Neural cell (in vitro differentiated cells): ENCODE measurements at regions not wholly inside any gene's neighbourhood (a gene's known extent, or its start where the extent isn't known, plus 50 kb on each side); places are given as distances from the start of the nearest gene placed in this dataset.

Source experiments
- CTCF ChIP-seq: fragments of 450-650 bp; IDR thresholded peaks from 2 replicates; pipeline ENCODE4 v1.5.1; 2014; ENCODE audit warnings: antibody characterized with exemption, mild to moderate bottlenecking, moderate library complexity; ENCODE audit not compliant: poor library complexity, severe bottlenecking
- EP300 ChIP-seq: fragments of 450-650 bp; conservative IDR thresholded peaks from 2 replicates; pipeline ENCODE4 v1.6.1; 2014; ENCODE audit warnings: antibody characterized with exemption, mild to moderate bottlenecking, moderate library complexity; ENCODE audit not compliant: poor library complexity, severe bottlenecking
- EZH2 ChIP-seq: fragments of 200-600, 300-800 bp; shearing (Covaris generic), sonication (generic); IDR thresholded peaks from 2 replicates; pipeline ENCODE4 v1.6.1; 2014; ENCODE audit warnings: antibody characterized with exemption, low read length, borderline replicate concordance, mild to moderate bottlenecking; ENCODE audit not compliant: insufficient read depth, poor library complexity, severe bottlenecking
- MXI1 ChIP-seq: fragments of 450-650 bp; conservative IDR thresholded peaks from 2 replicates; pipeline ENCODE4 v1.6.1; 2014; ENCODE audit warnings: antibody characterized with exemption, mild to moderate bottlenecking; ENCODE audit not compliant: poor library complexity, severe bottlenecking
- POLR2AphosphoS5 ChIP-seq: IDR thresholded peaks from 2 replicates; pipeline ENCODE4 v1.6.1; 2012
- RAD21 ChIP-seq: fragments of 450-650 bp; conservative IDR thresholded peaks from 2 replicates; pipeline ENCODE4 v1.6.1; 2014; ENCODE audit warnings: antibody characterized with exemption, mild to moderate bottlenecking, moderate library complexity
- REST ChIP-seq: IDR thresholded peaks from 2 replicates; pipeline ENCODE4 v1.6.1; 2012; ENCODE audit warnings: borderline replicate concordance
- SMC3 ChIP-seq: fragments of 450-650 bp; conservative IDR thresholded peaks from 2 replicates; pipeline ENCODE4 v1.6.1; 2014; ENCODE audit warnings: antibody characterized with exemption, mild to moderate bottlenecking, moderate library complexity; ENCODE audit not compliant: poor library complexity
- TAF1 ChIP-seq: IDR thresholded peaks from 2 replicates; pipeline ENCODE4 v1.6.1; 2012; ENCODE audit warnings: low read depth

DNA sequence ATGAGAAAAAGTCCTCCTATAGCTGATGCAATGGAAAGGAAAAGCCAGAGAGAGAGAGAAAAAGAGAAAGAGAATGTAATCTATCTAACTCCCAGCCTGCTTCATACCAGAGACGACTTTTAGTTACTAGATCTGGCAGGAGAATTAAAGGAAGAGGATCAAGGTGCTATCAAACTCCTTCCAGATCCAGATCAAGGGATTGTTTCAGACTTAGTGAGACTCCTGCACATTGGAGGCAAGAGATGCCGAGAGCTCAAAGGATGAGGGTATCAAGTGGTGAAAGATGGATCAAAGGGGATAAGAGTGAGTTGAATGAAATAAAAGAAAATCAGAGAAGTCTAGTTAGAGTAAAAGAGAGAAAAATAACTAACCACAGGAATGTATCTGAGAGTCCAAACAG, 478.6 kb downstream of the KIF4B start:
- TF ChIP-seq CTCF, result no peak
- TF ChIP-seq POLR2AphosphoS5, result no peak
- TF ChIP-seq EP300, result no peak
- no peak for TF ChIP-seq RAD21
- no peak for TF ChIP-seq TAF1
- no peak for TF ChIP-seq MXI1
- TF ChIP-seq EZH2, result no peak
- no peak for TF ChIP-seq SMC3
- TF ChIP-seq REST, result no peak
